KMS-11 (cell line): ENCODE measurements at regions not wholly inside any gene's neighbourhood (a gene's known extent, or its start where the extent isn't known, plus 50 kb on each side); places are given as distances from the start of the nearest gene placed in this dataset.
"Not testable (repeated sequence)": the region's sequence is repeated elsewhere in the genome, so short reads cannot be mapped to it uniquely, and the experiment has no call there.

ENCODE experiments used
- H2AFZ ChIP-seq: fragments of 200-600 bp; sonication (generic); 2 replicates; pipeline ENCODE4 v1.6.1; 2016; ENCODE audit warnings: antibody characterized with exemption, mixed run types, low read depth
- H3K27ac ChIP-seq: fragments of 200-600 bp; sonication (generic); 2 replicates; pipeline ENCODE4 v1.6.1; 2016; ENCODE audit warnings: mild to moderate bottlenecking, mixed run types
- H3K27me3 ChIP-seq: fragments of 200-600 bp; sonication (generic); 2 replicates; pipeline ENCODE4 v1.6.1; 2017; ENCODE audit warnings: mild to moderate bottlenecking, low read depth, mixed run types, moderate library complexity; ENCODE audit not compliant: insufficient read depth
- H3K36me3 ChIP-seq: fragments of 200-600 bp; sonication (generic); 2 replicates; pipeline ENCODE4 v1.6.1; 2017; ENCODE audit warnings: mild to moderate bottlenecking, mixed run types; ENCODE audit not compliant: insufficient read depth
- H3K4me1 ChIP-seq: fragments of 200-600 bp; sonication (generic); 2 replicates; pipeline ENCODE4 v1.6.1; 2016; ENCODE audit warnings: mild to moderate bottlenecking, low read depth, mixed run types; ENCODE audit not compliant: poor library complexity, severe bottlenecking
- H3K4me2 ChIP-seq: fragments of 200-600 bp; sonication (generic); 2 replicates; pipeline ENCODE4 v1.7.0; 2016; ENCODE audit warnings: mild to moderate bottlenecking, mixed run types
- H3K4me3 ChIP-seq: fragments of 200-600 bp; sonication (generic); IDR thresholded peaks from 2 replicates; pipeline ENCODE4 v1.6.1; 2017; ENCODE audit warnings: low read depth, low read length, mixed read lengths; ENCODE audit not compliant: insufficient read depth
- H3K79me2 ChIP-seq: fragments of 200-600 bp; sonication (generic); 2 replicates; pipeline ENCODE4 v1.6.1; 2016; ENCODE audit warnings: low read depth, mixed run types; ENCODE audit not compliant: insufficient read depth
- H3K9ac ChIP-seq: fragments of 200-600 bp; sonication (generic); 2 replicates; pipeline ENCODE4 v1.6.1; 2016; ENCODE audit warnings: mild to moderate bottlenecking, mixed run types
- H4K20me1 ChIP-seq: fragments of 200-600 bp; sonication (generic); 2 replicates; pipeline ENCODE4 v1.6.1; 2016; ENCODE audit warnings: mild to moderate bottlenecking, mixed run types; ENCODE audit not compliant: insufficient read depth
- CTCF ChIP-seq: fragments of 200-600 bp; sonication (generic); conservative IDR thresholded peaks from 2 replicates; pipeline ENCODE4 v1.6.1; 2017; ENCODE audit warnings: low read depth, mild to moderate bottlenecking, antibody characterized with exemption, low read length, moderate library complexity, mixed read lengths

GRCh38 chr7:110308791-110309190 is 782.1 kb upstream of the LRRN3 start:
- Histone ChIP-seq H4K20me1 (no peaks in the 10 kb centered on the region), H3K4me3 (no peak overlapping the region), H2AFZ (no peak overlapping the region), H3K36me3 (no peaks in the 10 kb centered on the region), H3K27me3 (no peaks in the 10 kb centered on the region), H3K79me2 (no peaks in the 10 kb centered on the region), H3K4me1 (no peaks in the 10 kb centered on the region), H3K27ac (no peak overlapping the region), H3K4me2 (no peak overlapping the region), H3K9ac (no peak overlapping the region)
- no peak for TF ChIP-seq CTCF

GRCh38 chr7:110309941-110310340 is 781.0 kb upstream of the LRRN3 start:
- no peak overlapping the region for H3K27ac ChIP-seq

GRCh38 chr7:110311556-110311955 is 779.4 kb upstream of the LRRN3 start:
- no peak for TF ChIP-seq CTCF
- no peak overlapping the region for H3K27ac ChIP-seq
- H3K4me2 ChIP-seq, result no peak overlapping the region
- no peak overlapping the region for H3K9ac ChIP-seq
- H3K79me2 ChIP-seq, result no peaks in the 10 kb centered on the region
- H3K36me3 ChIP-seq, result no peaks in the 10 kb centered on the region
- H3K4me3 ChIP-seq, result no peak overlapping the region
- H3K27me3 ChIP-seq, result no peaks in the 10 kb centered on the region
- no peak overlapping the region for H2AFZ ChIP-seq
- no peaks in the 10 kb centered on the region for H3K4me1 ChIP-seq
- no peaks in the 10 kb centered on the region for H4K20me1 ChIP-seq

More at GRCh38 chr7:110309941-110310340, 781.0 kb upstream of the LRRN3 start:
- Histone ChIP-seq H3K9ac (no peak overlapping the region), H3K27me3 (no peaks in the 10 kb centered on the region), H3K4me1 (no peaks in the 10 kb centered on the region), H2AFZ (no peak overlapping the region), H3K4me3 (no peak overlapping the region), H3K79me2 (no peaks in the 10 kb centered on the region), H4K20me1 (no peaks in the 10 kb centered on the region), H3K4me2 (no peak overlapping the region), H3K36me3 (no peaks in the 10 kb centered on the region)
- TF ChIP-seq CTCF, result no peak

- Histone ChIP-seq H3K27ac (no peak overlapping the region), H2AFZ (no peak overlapping the region), H3K36me3 (no peaks in the 10 kb centered on the region), H3K79me2 (no peaks in the 10 kb centered on the region), H3K9ac (no peak overlapping the region), H4K20me1 (no peaks in the 10 kb centered on the region), H3K27me3 (no peaks in the 10 kb centered on the region), H3K4me2 (no peak overlapping the region), H3K4me3 (no peak overlapping the region), H3K4me1 (no peaks in the 10 kb centered on the region)
- no peak for TF ChIP-seq CTCF
These were observed 773.2 kb upstream of the LRRN3 start for GRCh38 chr7:110317541-110318265.

- H2AFZ ChIP-seq, H3K27me3 ChIP-seq, H3K4me2 ChIP-seq, H3K4me1 ChIP-seq, H4K20me1 ChIP-seq, H3K4me3 ChIP-seq, H3K79me2 ChIP-seq, H3K36me3 ChIP-seq, H3K27ac ChIP-seq, H3K9ac ChIP-seq: not testable (repeated sequence)
These were observed 770.6 kb upstream of the LRRN3 start for GRCh38 chr7:110320285-110320684.
